ENCODE measurements at regions not wholly inside any gene's neighbourhood (a gene's known extent, or its start where the extent isn't known, plus 50 kb on each side); places are given as distances from the start of the nearest gene placed in this dataset.

DNA sequence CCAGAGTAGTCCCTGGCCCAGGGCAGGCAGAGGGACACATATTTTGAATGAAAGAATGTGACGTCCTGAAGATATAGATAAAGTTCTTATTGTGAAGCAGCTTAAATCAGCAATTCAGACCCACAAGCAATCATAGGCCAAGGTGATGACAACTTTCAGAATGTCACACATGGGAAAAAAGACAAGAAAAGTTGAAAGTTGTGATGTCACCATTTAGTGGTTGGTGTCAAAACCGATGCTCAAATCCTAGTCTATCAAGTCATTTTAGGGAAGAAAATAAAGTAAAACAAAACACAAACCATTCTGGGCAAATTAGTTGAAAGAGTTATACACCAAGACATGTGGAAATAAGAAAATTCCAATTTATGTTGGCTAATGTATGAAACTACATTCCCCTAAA is 710.8 kb downstream of the DOK5 start:
- TF ChIP-seq, protein P1, sequence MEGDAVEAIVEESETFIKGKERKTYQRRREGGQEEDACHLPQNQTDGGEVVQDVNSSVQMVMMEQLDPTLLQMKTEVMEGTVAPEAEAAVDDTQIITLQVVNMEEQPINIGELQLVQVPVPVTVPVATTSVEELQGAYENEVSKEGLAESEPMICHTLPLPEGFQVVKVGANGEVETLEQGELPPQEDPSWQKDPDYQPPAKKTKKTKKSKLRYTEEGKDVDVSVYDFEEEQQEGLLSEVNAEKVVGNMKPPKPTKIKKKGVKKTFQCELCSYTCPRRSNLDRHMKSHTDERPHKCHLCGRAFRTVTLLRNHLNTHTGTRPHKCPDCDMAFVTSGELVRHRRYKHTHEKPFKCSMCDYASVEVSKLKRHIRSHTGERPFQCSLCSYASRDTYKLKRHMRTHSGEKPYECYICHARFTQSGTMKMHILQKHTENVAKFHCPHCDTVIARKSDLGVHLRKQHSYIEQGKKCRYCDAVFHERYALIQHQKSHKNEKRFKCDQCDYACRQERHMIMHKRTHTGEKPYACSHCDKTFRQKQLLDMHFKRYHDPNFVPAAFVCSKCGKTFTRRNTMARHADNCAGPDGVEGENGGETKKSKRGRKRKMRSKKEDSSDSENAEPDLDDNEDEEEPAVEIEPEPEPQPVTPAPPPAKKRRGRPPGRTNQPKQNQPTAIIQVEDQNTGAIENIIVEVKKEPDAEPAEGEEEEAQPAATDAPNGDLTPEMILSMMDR (conservative IDR thresholded peaks at IDR 0.05 in 1 of 2, IDR thresholded peaks at IDR 0.05 in 1 of 2; ENCODE audit: low read depth in 1 of 2, low read length in 2 of 2): no peak
- TF ChIP-seq EZH2 (IDR thresholded peaks at IDR 0.05; ENCODE audit: low read length, missing control alignments): no peak

Measured in fibroblast of lung (primary cell).